ENCODE measurements at regions not wholly inside any gene's neighbourhood (a gene's known extent, or its start where the extent isn't known, plus 50 kb on each side); places are given as distances from the start of the nearest gene placed in this dataset.

DNA sequence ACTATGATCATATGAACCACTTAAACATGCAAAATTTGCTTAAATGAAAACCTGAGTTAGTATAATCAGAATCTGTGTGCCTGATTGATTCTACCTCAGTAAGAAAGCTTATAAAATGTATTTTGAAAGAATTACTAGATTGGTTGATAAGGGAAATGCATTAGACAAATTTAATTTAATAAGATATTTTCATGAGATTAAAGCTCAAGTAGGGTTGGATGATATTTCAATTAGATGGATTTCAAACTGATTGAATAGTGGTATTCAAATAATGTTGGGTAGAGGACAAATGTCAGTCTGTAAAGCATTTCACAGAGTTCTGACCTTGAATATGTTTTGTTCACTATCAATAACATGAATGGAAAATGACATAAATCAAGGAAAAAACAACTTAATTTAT is 780.4 kb upstream of the ALCAM start:
- TF ChIP-seq YY1 (IDR thresholded peaks at IDR 0.05; ENCODE audit: insufficient read depth, insufficient read length) (no peak), ZNF274 (IDR thresholded peaks at IDR 0.05; ENCODE audit: low read depth, low read length) (no peak), SUZ12 (IDR thresholded peaks at IDR 0.05; ENCODE audit: extremely low read depth, insufficient read depth, insufficient read length) (no peak)
- no peak overlapping the region for H3K9ac ChIP-seq (ENCODE audit: insufficient read length, low read depth)
- H3K4me3 ChIP-seq (ENCODE audit: insufficient read length, low read depth): no peak overlapping the region
- H3K9me3 ChIP-seq (ENCODE audit: insufficient read depth, low read length): no peaks in the 10 kb centered on the region
- DNase-seq (ENCODE audit: low read depth, low spot score): no peak
- H3K36me3 ChIP-seq (ENCODE audit: insufficient read depth, insufficient read length, low read length): no peaks in the 10 kb centered on the region
- no peaks in the 10 kb centered on the region for H3K4me1 ChIP-seq (ENCODE audit: insufficient read depth, insufficient read length)
- H3K27me3 ChIP-seq (ENCODE audit: insufficient read depth, insufficient read length): no peaks in the 10 kb centered on the region

GRCh38 chr3:104588442-104588841 is 778.3 kb upstream of the ALCAM start:
- TF ChIP-seq ZNF274 (IDR thresholded peaks at IDR 0.05; ENCODE audit: low read depth, low read length): no peak
- TF ChIP-seq SUZ12 (IDR thresholded peaks at IDR 0.05; ENCODE audit: extremely low read depth, insufficient read depth, insufficient read length): no peak
- no peak for TF ChIP-seq YY1 (IDR thresholded peaks at IDR 0.05; ENCODE audit: insufficient read depth, insufficient read length)
- Histone ChIP-seq H3K9ac (ENCODE audit: insufficient read length, low read depth) (no peak overlapping the region), H3K4me3 (ENCODE audit: insufficient read length, low read depth) (no peak overlapping the region), H3K36me3 (ENCODE audit: insufficient read depth, insufficient read length, low read length) (no peaks in the 10 kb centered on the region), H3K27me3 (ENCODE audit: insufficient read depth, insufficient read length) (no peaks in the 10 kb centered on the region), H3K9me3 (ENCODE audit: insufficient read depth, low read length) (no peaks in the 10 kb centered on the region), H3K4me1 (ENCODE audit: insufficient read depth, insufficient read length) (no peaks in the 10 kb centered on the region)
- no peak for DNase-seq (ENCODE audit: low read depth, low spot score)

DNA sequence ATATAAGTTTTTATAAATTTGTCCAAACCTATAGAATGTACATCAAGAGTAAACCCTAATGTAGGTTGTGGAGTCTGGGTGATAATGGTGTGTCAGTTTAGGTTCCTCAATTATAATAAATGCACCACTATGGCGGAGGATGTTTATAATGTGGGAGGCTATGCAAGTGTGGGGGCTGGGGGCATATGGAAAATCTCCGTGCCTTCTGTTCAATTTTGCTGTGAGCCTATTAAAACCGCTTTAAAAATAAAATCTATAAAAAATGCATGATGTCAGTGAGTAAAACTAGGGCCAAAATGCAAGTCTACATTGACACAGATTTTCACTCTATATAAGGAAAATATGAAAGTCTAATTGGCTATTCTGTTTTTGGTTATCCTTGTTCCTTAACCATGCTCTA is 774.9 kb upstream of the ALCAM start:
- Histone ChIP-seq H3K4me1 (ENCODE audit: insufficient read depth, insufficient read length) (no peaks in the 10 kb centered on the region), H3K9ac (ENCODE audit: insufficient read length, low read depth) (no peak overlapping the region), H3K4me3 (ENCODE audit: insufficient read length, low read depth) (no peak overlapping the region), H3K36me3 (ENCODE audit: insufficient read depth, insufficient read length, low read length) (no peaks in the 10 kb centered on the region), H3K27me3 (ENCODE audit: insufficient read depth, insufficient read length) (no peaks in the 10 kb centered on the region), H3K9me3 (ENCODE audit: insufficient read depth, low read length) (no peaks in the 10 kb centered on the region)
- DNase-seq (ENCODE audit: low read depth, low spot score): no peak
- TF ChIP-seq SUZ12 (IDR thresholded peaks at IDR 0.05; ENCODE audit: extremely low read depth, insufficient read depth, insufficient read length) (no peak), YY1 (IDR thresholded peaks at IDR 0.05; ENCODE audit: insufficient read depth, insufficient read length) (no peak), ZNF274 (IDR thresholded peaks at IDR 0.05; ENCODE audit: low read depth, low read length) (no peak)

GRCh38 chr3:104594491-104594890 is 772.2 kb upstream of the ALCAM start:
- no peak overlapping the region for H3K9ac ChIP-seq (ENCODE audit: insufficient read length, low read depth)
- TF ChIP-seq SUZ12 (IDR thresholded peaks at IDR 0.05; ENCODE audit: extremely low read depth, insufficient read depth, insufficient read length) (no peak), YY1 (IDR thresholded peaks at IDR 0.05; ENCODE audit: insufficient read depth, insufficient read length) (no peak), ZNF274 (IDR thresholded peaks at IDR 0.05; ENCODE audit: low read depth, low read length) (no peak)
- H3K36me3 ChIP-seq (ENCODE audit: insufficient read depth, insufficient read length, low read length): no peaks in the 10 kb centered on the region
- H3K27me3 ChIP-seq (ENCODE audit: insufficient read depth, insufficient read length): no peaks in the 10 kb centered on the region
- no peaks in the 10 kb centered on the region for H3K9me3 ChIP-seq (ENCODE audit: insufficient read depth, low read length)
- DNase-seq (ENCODE audit: low read depth, low spot score): no peak
- H3K4me1 ChIP-seq (ENCODE audit: insufficient read depth, insufficient read length): no peaks in the 10 kb centered on the region
- H3K4me3 ChIP-seq (ENCODE audit: insufficient read length, low read depth): no peak overlapping the region

GRCh38 chr3:104596054-104596453 is 770.7 kb upstream of the ALCAM start:
- H3K36me3 ChIP-seq (ENCODE audit: insufficient read depth, insufficient read length, low read length): no peaks in the 10 kb centered on the region
- no peak overlapping the region for H3K4me3 ChIP-seq (ENCODE audit: insufficient read length, low read depth)
- H3K9me3 ChIP-seq (ENCODE audit: insufficient read depth, low read length): no peaks in the 10 kb centered on the region
- no peak overlapping the region for H3K9ac ChIP-seq (ENCODE audit: insufficient read length, low read depth)
- no peaks in the 10 kb centered on the region for H3K4me1 ChIP-seq (ENCODE audit: insufficient read depth, insufficient read length)
- DNase-seq (ENCODE audit: low read depth, low spot score): no peak
- H3K27me3 ChIP-seq (ENCODE audit: insufficient read depth, insufficient read length): no peaks in the 10 kb centered on the region
- no peak for TF ChIP-seq ZNF274 (IDR thresholded peaks at IDR 0.05; ENCODE audit: low read depth, low read length)
- TF ChIP-seq YY1 (IDR thresholded peaks at IDR 0.05; ENCODE audit: insufficient read depth, insufficient read length): no peak
- no peak for TF ChIP-seq SUZ12 (IDR thresholded peaks at IDR 0.05; ENCODE audit: extremely low read depth, insufficient read depth, insufficient read length)

DNA sequence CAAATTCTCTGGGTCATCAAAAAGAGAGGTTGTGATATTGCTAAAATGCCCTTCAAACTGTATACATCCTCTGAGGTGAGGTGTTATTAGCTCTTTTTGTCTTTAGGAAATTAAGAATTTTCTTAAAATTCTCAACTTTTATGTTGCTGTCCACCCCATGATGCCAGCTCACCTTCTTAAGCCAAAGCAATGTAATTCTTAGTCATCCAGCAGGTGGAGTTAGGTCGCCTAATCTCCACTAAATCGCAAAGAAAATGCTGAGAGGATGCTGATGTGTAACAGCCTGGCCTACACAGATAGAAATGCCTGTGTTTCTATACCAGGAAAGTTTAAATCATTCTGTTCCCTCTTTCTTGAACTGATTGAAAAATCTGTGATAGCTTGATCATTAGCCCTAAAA is 770.2 kb upstream of the ALCAM start:
- H3K4me1 ChIP-seq (ENCODE audit: insufficient read depth, insufficient read length): no peaks in the 10 kb centered on the region
- H3K9ac ChIP-seq (ENCODE audit: insufficient read length, low read depth): no peak overlapping the region
- H3K27me3 ChIP-seq (ENCODE audit: insufficient read depth, insufficient read length): no peaks in the 10 kb centered on the region
- no peaks in the 10 kb centered on the region for H3K36me3 ChIP-seq (ENCODE audit: insufficient read depth, insufficient read length, low read length)
- no peaks in the 10 kb centered on the region for H3K9me3 ChIP-seq (ENCODE audit: insufficient read depth, low read length)
- no peak overlapping the region for H3K4me3 ChIP-seq (ENCODE audit: insufficient read length, low read depth)
- TF ChIP-seq SUZ12 (IDR thresholded peaks at IDR 0.05; ENCODE audit: extremely low read depth, insufficient read depth, insufficient read length) (no peak), YY1 (IDR thresholded peaks at IDR 0.05; ENCODE audit: insufficient read depth, insufficient read length) (no peak), ZNF274 (IDR thresholded peaks at IDR 0.05; ENCODE audit: low read depth, low read length) (no peak)
- peak; percentile 57 for DNase-seq (ENCODE audit: low read depth, low spot score)

- DNase-seq (ENCODE audit: low read depth, low spot score): no peak
- H3K27me3 ChIP-seq (ENCODE audit: insufficient read depth, insufficient read length): no peaks in the 10 kb centered on the region
These were observed 767.7 kb upstream of the ALCAM start for GRCh38 chr3:104598848-104599511.

More at GRCh38 chr3:104598848-104599511, 767.7 kb upstream of the ALCAM start:
- Histone ChIP-seq H3K4me1 (ENCODE audit: insufficient read depth, insufficient read length) (no peaks in the 10 kb centered on the region), H3K9ac (ENCODE audit: insufficient read length, low read depth) (no peak overlapping the region), H3K36me3 (ENCODE audit: insufficient read depth, insufficient read length, low read length) (no peaks in the 10 kb centered on the region), H3K9me3 (ENCODE audit: insufficient read depth, low read length) (no peaks in the 10 kb centered on the region), H3K4me3 (ENCODE audit: insufficient read length, low read depth) (no peak overlapping the region)
- TF ChIP-seq SUZ12 (IDR thresholded peaks at IDR 0.05; ENCODE audit: extremely low read depth, insufficient read depth, insufficient read length): no peak
- no peak for TF ChIP-seq YY1 (IDR thresholded peaks at IDR 0.05; ENCODE audit: insufficient read depth, insufficient read length)
- no peak for TF ChIP-seq ZNF274 (IDR thresholded peaks at IDR 0.05; ENCODE audit: low read depth, low read length)
